ENCODE measurements at regions not wholly inside any gene's neighbourhood (a gene's known extent, or its start where the extent isn't known, plus 50 kb on each side); places are given as distances from the start of the nearest gene placed in this dataset.
A peak's percentile ranks its signal among the peaks of the same experiment; 100 is the strongest.

DNA sequence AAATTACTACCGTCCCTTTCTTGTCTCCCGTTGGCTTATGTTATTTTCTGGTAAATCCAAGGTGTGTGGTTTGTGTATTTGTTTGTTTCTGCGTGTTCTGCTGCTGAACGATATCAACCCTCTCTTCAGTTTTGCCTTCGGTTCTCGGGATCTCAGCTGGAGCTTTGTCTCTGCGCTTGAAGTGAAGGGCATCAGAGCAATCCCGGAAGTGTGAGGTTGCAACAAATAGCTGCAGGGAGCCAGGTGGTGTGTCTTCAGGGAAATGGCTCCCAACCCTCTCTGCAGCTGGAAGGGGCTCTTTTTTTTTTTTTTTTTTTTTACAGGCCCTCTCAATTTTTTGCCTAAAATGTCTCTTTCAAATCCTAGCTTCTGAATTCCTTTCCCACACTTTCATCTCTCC lies 116.4 kb upstream of the RGMA start:
- DNase-seq = no peak
- Histone ChIP-seq H2AFZ (ENCODE audit: low read length) (no peak overlapping the region), H3K79me2 (ENCODE audit: low read length) (no peaks in the 10 kb centered on the region), H3K4me3 (ENCODE audit: low read length) (no peak overlapping the region), H3K4me1 (ENCODE audit: low read length) (peaks cover 18% of the 10 kb centered on the region), H3K27me3 (ENCODE audit: low read length) (no peaks in the 10 kb centered on the region), H3K9me3 (ENCODE audit: low read length) (no peaks in the 10 kb centered on the region), H3K9me2 (replicated peaks; ENCODE audit: insufficient read depth, low read length) (no peaks in the 10 kb centered on the region), H4K20me1 (ENCODE audit: insufficient read depth, low read depth, low read length) (no peaks in the 10 kb centered on the region), H3K27ac (ENCODE audit: low read length) (no peak overlapping the region), H3K36me3 (ENCODE audit: insufficient read depth, low read length) (no peaks in the 10 kb centered on the region), H3K9ac (ENCODE audit: low read length) (no peak overlapping the region), H3K4me2 (ENCODE audit: low read depth, low read length, poor library complexity, severe bottlenecking) (peak overlapping the region; percentile 44)

DNA sequence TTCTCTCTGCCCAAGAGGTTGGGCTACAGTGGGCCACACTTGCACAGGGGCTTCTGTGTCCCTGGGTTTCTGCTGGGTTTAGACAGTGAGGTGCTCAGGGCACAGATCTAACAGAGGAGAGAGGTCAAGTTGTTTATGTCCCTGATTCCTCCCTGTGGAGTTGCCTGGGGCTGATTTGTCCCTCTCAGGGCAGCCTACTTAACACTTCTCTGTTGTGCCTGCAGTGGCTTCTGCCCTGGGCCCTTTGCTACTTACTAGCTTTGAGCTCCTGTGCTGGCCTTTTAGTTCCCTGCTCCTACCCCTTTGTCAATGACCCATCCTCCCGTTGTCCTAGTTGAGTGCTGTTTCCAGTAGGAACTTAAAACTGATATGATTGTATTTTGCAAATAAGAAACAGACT lies 114.0 kb upstream of the RGMA start:
- no peak overlapping the region for H3K27ac ChIP-seq (ENCODE audit: low read length)
- H3K9me2 ChIP-seq (replicated peaks; ENCODE audit: insufficient read depth, low read length) = no peaks in the 10 kb centered on the region
- no peaks in the 10 kb centered on the region for H3K79me2 ChIP-seq (ENCODE audit: low read length)
- no peaks in the 10 kb centered on the region for H3K36me3 ChIP-seq (ENCODE audit: insufficient read depth, low read length)
- no peak overlapping the region for H3K4me2 ChIP-seq (ENCODE audit: low read depth, low read length, poor library complexity, severe bottlenecking)
- no peak for DNase-seq
- H3K4me1 ChIP-seq (ENCODE audit: low read length) = peaks cover 18% of the 10 kb centered on the region
- H2AFZ ChIP-seq (ENCODE audit: low read length) = no peak overlapping the region
- no peak overlapping the region for H3K9ac ChIP-seq (ENCODE audit: low read length)
- H4K20me1 ChIP-seq (ENCODE audit: insufficient read depth, low read depth, low read length) = no peaks in the 10 kb centered on the region
- no peaks in the 10 kb centered on the region for H3K9me3 ChIP-seq (ENCODE audit: low read length)
- no peaks in the 10 kb centered on the region for H3K27me3 ChIP-seq (ENCODE audit: low read length)
- H3K4me3 ChIP-seq (ENCODE audit: low read length) = no peak overlapping the region

DNA sequence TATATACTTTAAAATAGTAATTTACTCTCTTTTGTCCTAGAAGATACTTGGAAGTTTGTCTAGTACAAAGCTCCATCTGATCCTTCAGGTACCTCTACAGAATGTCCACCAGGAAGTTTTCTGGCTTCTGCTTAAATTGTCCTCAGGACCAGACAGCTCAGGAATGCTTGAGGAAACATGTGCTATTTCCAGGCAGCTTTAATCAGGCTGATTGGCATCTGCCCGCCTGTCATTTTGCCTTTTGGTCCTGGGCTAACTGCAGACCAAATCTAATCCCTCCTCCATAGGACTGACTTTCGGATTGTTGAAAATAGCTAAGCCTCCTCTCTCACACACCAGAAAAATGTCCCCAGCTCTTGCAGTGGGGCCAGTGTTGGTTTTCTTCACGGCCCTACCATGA lies 113.4 kb upstream of the RGMA start:
- Histone ChIP-seq H3K27ac (ENCODE audit: low read length) (no peak overlapping the region), H4K20me1 (ENCODE audit: insufficient read depth, low read depth, low read length) (no peaks in the 10 kb centered on the region), H3K4me1 (ENCODE audit: low read length) (peaks cover 18% of the 10 kb centered on the region), H3K9ac (ENCODE audit: low read length) (no peak overlapping the region), H3K9me2 (replicated peaks; ENCODE audit: insufficient read depth, low read length) (no peaks in the 10 kb centered on the region), H3K4me3 (ENCODE audit: low read length) (no peak overlapping the region), H3K4me2 (ENCODE audit: low read depth, low read length, poor library complexity, severe bottlenecking) (no peak overlapping the region), H3K36me3 (ENCODE audit: insufficient read depth, low read length) (no peaks in the 10 kb centered on the region), H2AFZ (ENCODE audit: low read length) (no peak overlapping the region), H3K27me3 (ENCODE audit: low read length) (no peaks in the 10 kb centered on the region), H3K79me2 (ENCODE audit: low read length) (no peaks in the 10 kb centered on the region), H3K9me3 (ENCODE audit: low read length) (no peaks in the 10 kb centered on the region)
- DNase-seq = no peak

DNA sequence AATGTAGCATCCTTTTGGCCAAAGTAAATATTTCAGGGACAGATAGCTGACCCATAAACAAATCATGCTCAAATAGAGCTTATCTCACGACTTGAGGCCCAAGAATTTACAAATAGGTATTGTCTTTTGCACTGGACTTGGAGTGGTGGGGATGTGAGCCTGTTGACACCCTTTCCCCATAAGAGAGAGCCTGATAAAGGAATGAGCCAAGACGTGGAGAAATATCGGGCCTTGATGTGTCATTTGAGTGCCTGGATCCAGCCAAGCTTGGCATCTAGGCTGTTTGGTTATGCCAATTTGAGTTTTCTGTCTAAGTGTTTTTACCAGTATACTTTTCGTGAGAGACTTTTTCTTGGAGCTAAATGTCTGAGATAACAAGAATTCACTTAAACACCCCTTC lies 112.9 kb upstream of the RGMA start:
- no peak overlapping the region for H3K4me2 ChIP-seq (ENCODE audit: low read depth, low read length, poor library complexity, severe bottlenecking)
- DNase-seq = no peak
- no peak overlapping the region for H2AFZ ChIP-seq (ENCODE audit: low read length)
- no peaks in the 10 kb centered on the region for H3K36me3 ChIP-seq (ENCODE audit: insufficient read depth, low read length)
- no peaks in the 10 kb centered on the region for H4K20me1 ChIP-seq (ENCODE audit: insufficient read depth, low read depth, low read length)
- H3K4me3 ChIP-seq (ENCODE audit: low read length) = no peak overlapping the region
- H3K27me3 ChIP-seq (ENCODE audit: low read length) = no peaks in the 10 kb centered on the region
- no peak overlapping the region for H3K9ac ChIP-seq (ENCODE audit: low read length)
- H3K9me3 ChIP-seq (ENCODE audit: low read length) = no peaks in the 10 kb centered on the region
- no peaks in the 10 kb centered on the region for H3K9me2 ChIP-seq (replicated peaks; ENCODE audit: insufficient read depth, low read length)
- peaks cover 18% of the 10 kb centered on the region for H3K4me1 ChIP-seq (ENCODE audit: low read length)
- H3K79me2 ChIP-seq (ENCODE audit: low read length) = no peaks in the 10 kb centered on the region
- H3K27ac ChIP-seq (ENCODE audit: low read length) = no peak overlapping the region

DNA sequence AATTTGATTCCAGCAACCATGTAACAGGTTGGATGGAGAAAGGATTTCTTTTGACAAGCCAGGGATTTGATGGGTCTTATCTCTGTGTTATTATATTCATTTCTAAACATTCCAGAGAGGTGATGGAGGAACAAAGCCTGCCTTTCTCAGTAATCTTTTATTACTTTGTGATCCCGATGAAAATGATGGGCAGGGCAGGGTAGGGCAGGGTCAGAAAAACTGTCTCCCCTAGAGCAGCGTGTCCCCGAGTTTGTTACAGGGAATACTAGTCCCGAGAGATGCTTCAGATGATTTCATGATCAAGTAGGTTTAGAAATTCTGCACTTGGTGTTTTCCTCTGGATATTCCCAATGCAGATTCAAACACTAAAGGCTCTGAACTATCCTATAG lies 111.8 kb upstream of the RGMA start:
- Histone ChIP-seq H3K9me3 (ENCODE audit: low read length) (no peaks in the 10 kb centered on the region), H3K27ac (ENCODE audit: low read length) (no peak overlapping the region), H3K4me2 (ENCODE audit: low read depth, low read length, poor library complexity, severe bottlenecking) (no peak overlapping the region), H3K79me2 (ENCODE audit: low read length) (no peaks in the 10 kb centered on the region), H3K9ac (ENCODE audit: low read length) (no peak overlapping the region), H3K27me3 (ENCODE audit: low read length) (no peaks in the 10 kb centered on the region), H3K36me3 (ENCODE audit: insufficient read depth, low read length) (no peaks in the 10 kb centered on the region), H2AFZ (ENCODE audit: low read length) (no peak overlapping the region), H3K4me3 (ENCODE audit: low read length) (no peak overlapping the region), H3K9me2 (replicated peaks; ENCODE audit: insufficient read depth, low read length) (no peaks in the 10 kb centered on the region), H3K4me1 (ENCODE audit: low read length) (peaks cover 8% of the 10 kb centered on the region), H4K20me1 (ENCODE audit: insufficient read depth, low read depth, low read length) (no peaks in the 10 kb centered on the region)
- no peak for DNase-seq

DNA sequence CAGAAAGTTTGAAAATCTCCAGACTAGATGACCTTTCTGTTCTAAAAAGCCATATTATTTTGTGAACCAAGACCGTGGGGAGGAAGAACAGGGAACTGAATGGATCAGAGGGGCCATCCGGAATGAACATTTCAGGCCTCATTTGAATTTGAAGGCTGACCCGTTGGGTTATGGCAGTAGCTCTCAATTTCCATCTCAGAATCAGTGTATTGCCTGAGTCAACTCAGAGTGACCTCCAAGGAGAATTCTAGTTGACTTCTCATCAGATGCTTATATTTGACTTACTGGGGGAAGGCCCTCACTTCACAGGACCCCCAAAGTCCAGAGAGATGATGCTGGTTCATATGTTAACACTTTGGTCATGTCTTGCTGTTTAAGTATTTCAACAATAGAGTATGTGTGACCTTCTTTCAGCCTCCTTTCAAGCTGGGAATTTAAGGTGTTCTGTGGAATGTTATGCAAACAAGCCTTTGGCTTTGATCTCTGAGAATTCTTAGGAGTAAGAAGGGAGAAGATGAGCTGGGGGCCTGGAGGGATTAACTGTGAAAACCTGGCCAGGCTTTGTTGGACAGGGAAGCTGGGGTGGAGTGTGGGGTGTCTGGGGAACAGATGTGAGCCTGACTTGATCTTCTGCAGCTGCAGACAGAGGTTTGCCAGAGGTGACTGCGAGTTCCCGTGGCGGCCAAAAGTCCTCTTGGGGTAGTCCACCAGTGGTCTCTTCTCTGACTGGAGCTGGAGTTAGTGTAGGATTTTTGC lies 111.2 kb upstream of the RGMA start:
- no peaks in the 10 kb centered on the region for H3K27me3 ChIP-seq (ENCODE audit: low read length)
- DNase-seq = no peak
- no peak overlapping the region for H2AFZ ChIP-seq (ENCODE audit: low read length)
- no peaks in the 10 kb centered on the region for H3K79me2 ChIP-seq (ENCODE audit: low read length)
- H3K4me2 ChIP-seq (ENCODE audit: low read depth, low read length, poor library complexity, severe bottlenecking) = no peak overlapping the region
- no peaks in the 10 kb centered on the region for H3K9me2 ChIP-seq (replicated peaks; ENCODE audit: insufficient read depth, low read length)
- H3K9me3 ChIP-seq (ENCODE audit: low read length) = no peaks in the 10 kb centered on the region
- H3K36me3 ChIP-seq (ENCODE audit: insufficient read depth, low read length) = no peaks in the 10 kb centered on the region
- H3K27ac ChIP-seq (ENCODE audit: low read length) = no peak overlapping the region
- H3K4me3 ChIP-seq (ENCODE audit: low read length) = no peak overlapping the region
- H4K20me1 ChIP-seq (ENCODE audit: insufficient read depth, low read depth, low read length) = no peaks in the 10 kb centered on the region
- no peak overlapping the region for H3K9ac ChIP-seq (ENCODE audit: low read length)
- H3K4me1 ChIP-seq (ENCODE audit: low read length) = peaks cover 2% of the 10 kb centered on the region

DNA sequence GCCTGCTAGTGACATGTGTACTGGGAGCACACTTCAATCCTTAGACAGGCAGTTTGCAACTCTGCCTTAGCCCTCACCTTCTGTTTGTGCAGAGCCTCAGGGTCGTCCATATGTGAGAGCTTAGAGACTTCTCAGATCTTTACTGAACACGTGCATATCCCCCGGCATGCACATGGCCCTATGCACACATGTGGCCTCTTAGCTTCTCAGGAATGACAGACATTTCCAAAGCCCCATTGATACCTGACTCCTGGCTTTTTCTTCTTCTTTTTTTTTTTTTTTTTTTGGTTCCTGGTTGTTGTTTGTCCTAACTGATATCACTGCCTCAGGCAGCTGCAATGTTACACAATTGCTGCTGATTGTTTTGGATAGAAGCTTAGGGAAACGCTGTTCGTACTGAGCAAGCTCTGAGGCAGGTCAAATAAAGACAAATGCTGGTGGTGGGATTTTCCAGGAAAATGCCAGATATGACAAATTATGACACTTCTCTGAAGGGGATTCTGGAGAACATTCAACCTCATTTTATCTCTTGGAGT lies 107.2 kb upstream of the RGMA start:
- no peaks in the 10 kb centered on the region for H3K79me2 ChIP-seq (ENCODE audit: low read length)
- no peaks in the 10 kb centered on the region for H3K4me1 ChIP-seq (ENCODE audit: low read length)
- no peaks in the 10 kb centered on the region for H3K9me3 ChIP-seq (ENCODE audit: low read length)
- DNase-seq = no peak
- H2AFZ ChIP-seq (ENCODE audit: low read length) = no peak overlapping the region
- no peak overlapping the region for H3K27ac ChIP-seq (ENCODE audit: low read length)
- H3K27me3 ChIP-seq (ENCODE audit: low read length) = no peaks in the 10 kb centered on the region
- H4K20me1 ChIP-seq (ENCODE audit: insufficient read depth, low read depth, low read length) = no peaks in the 10 kb centered on the region
- H3K9ac ChIP-seq (ENCODE audit: low read length) = no peak overlapping the region
- H3K4me2 ChIP-seq (ENCODE audit: low read depth, low read length, poor library complexity, severe bottlenecking) = no peak overlapping the region
- H3K4me3 ChIP-seq (ENCODE audit: low read length) = no peak overlapping the region
- no peaks in the 10 kb centered on the region for H3K9me2 ChIP-seq (replicated peaks; ENCODE audit: insufficient read depth, low read length)
- no peaks in the 10 kb centered on the region for H3K36me3 ChIP-seq (ENCODE audit: insufficient read depth, low read length)

DNA sequence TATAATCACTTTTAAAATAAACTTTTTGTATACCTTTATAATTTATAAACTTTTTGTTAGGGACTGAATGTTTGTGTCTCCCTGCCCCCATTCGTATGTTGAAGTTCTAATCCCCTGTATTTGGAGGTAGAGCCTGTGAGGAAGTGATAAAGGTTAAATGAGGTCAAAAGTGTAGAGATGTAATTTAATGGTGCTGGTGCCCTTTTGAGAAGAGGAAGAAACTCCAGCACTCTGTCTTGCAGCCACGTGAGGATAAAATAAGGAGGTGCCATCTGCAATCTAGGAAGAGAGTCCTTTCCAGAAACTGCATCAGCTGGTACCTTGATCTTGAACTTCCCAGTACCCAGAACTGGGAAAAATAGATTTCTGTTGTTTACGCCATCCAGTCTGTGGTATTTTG lies 106.1 kb upstream of the RGMA start:
- Histone ChIP-seq H3K4me1 (ENCODE audit: low read length) (no peaks in the 10 kb centered on the region), H3K27ac (ENCODE audit: low read length) (no peak overlapping the region), H3K9me3 (ENCODE audit: low read length) (no peaks in the 10 kb centered on the region), H3K9me2 (replicated peaks; ENCODE audit: insufficient read depth, low read length) (no peaks in the 10 kb centered on the region), H3K27me3 (ENCODE audit: low read length) (no peaks in the 10 kb centered on the region), H2AFZ (ENCODE audit: low read length) (no peak overlapping the region), H3K4me3 (ENCODE audit: low read length) (no peak overlapping the region), H3K9ac (ENCODE audit: low read length) (no peak overlapping the region), H3K79me2 (ENCODE audit: low read length) (no peaks in the 10 kb centered on the region), H4K20me1 (ENCODE audit: insufficient read depth, low read depth, low read length) (no peaks in the 10 kb centered on the region), H3K4me2 (ENCODE audit: low read depth, low read length, poor library complexity, severe bottlenecking) (no peak overlapping the region), H3K36me3 (ENCODE audit: insufficient read depth, low read length) (no peaks in the 10 kb centered on the region)
- DNase-seq = no peak

Measured in Karpas-422 (cell line).